GM23248 (cell line): ENCODE measurements at regions not wholly inside any gene's neighbourhood (a gene's known extent, or its start where the extent isn't known, plus 50 kb on each side); places are given as distances from the start of the nearest gene placed in this dataset.
"Not testable (repeated sequence)": the region's sequence is repeated elsewhere in the genome, so short reads cannot be mapped to it uniquely, and the experiment has no call there.

Source experiments
- DNase-seq: peaks from one replicate; pipeline ENCODE4 v3.0.0-alpha.2; 2015
- H2AFZ ChIP-seq: fragments of 200-600 bp; sonication (generic); 2 replicates; pipeline ENCODE4 v1.6.1; 2016; ENCODE audit warnings: antibody characterized with exemption
- H3F3A ChIP-seq: fragments of 200-600 bp; sonication (generic); 2 replicates; pipeline ENCODE4 v1.6.1; 2016; ENCODE audit warnings: mild to moderate bottlenecking, antibody characterized with exemption, mixed run types; ENCODE audit not compliant: insufficient read depth
- H3K27ac ChIP-seq: fragments of 200-600 bp; sonication (generic); 2 replicates; pipeline ENCODE4 v1.5.1; 2016; ENCODE audit warnings: mild to moderate bottlenecking
- H3K27me3 ChIP-seq: fragments of 200-600 bp; sonication (generic); replicated peaks from 2 replicates; pipeline ENCODE4 v1.6.1; 2016; ENCODE audit warnings: mild to moderate bottlenecking; ENCODE audit not compliant: insufficient read depth
- H3K36me3 ChIP-seq: fragments of 200-600 bp; sonication (generic); 2 replicates; pipeline ENCODE4 v1.6.1; 2016; ENCODE audit warnings: low read depth, mild to moderate bottlenecking
- H3K4me1 ChIP-seq: fragments of 200-600 bp; sonication (generic); 2 replicates; pipeline ENCODE4 v1.6.1; 2016; ENCODE audit warnings: mild to moderate bottlenecking; ENCODE audit not compliant: insufficient read depth
- H3K4me2 ChIP-seq: fragments of 200-600 bp; sonication (generic); one replicate; pipeline ENCODE4 v1.6.1; 2016; ENCODE audit warnings: mild to moderate bottlenecking; ENCODE audit not compliant: unreplicated experiment
- H3K4me3 ChIP-seq: fragments of 200-600 bp; sonication (generic); 2 replicates; pipeline ENCODE4 v1.5.1; 2016; ENCODE audit warnings: mild to moderate bottlenecking
- H3K79me2 ChIP-seq: fragments of 200-600 bp; sonication (generic); 2 replicates; pipeline ENCODE4 v1.6.1; 2016; ENCODE audit warnings: mild to moderate bottlenecking; ENCODE audit not compliant: insufficient read depth
- H3K9ac ChIP-seq: fragments of 200-600 bp; sonication (generic); 2 replicates; pipeline ENCODE4 v1.6.1; 2016; ENCODE audit warnings: mild to moderate bottlenecking
- H3K9me2 ChIP-seq: fragments of 200-600 bp; sonication (generic); 2 replicates; pipeline ENCODE4 v1.6.1; 2016; ENCODE audit warnings: mixed run types, mild to moderate bottlenecking, moderate library complexity; ENCODE audit not compliant: insufficient read depth
- H3K9me3 ChIP-seq: fragments of 200-600 bp; sonication (generic); one replicate; pipeline ENCODE4 v1.6.1; 2017; ENCODE audit warnings: low read depth
- H4K20me1 ChIP-seq: fragments of 200-600 bp; sonication (generic); 2 replicates; pipeline ENCODE4 v1.6.0; 2016; ENCODE audit not compliant: insufficient read depth
- WGBS, 2 experiments: methylation state at CpG; one replicate each; pipeline ENCODE4 v1.1.6; 2015 to 2017; ENCODE audit warnings: low lambda C conversion rate in 2 of 2, low coverage in 1 of 2; ENCODE audit errors: missing lambda C conversion rate in 2 of 2; 5-methylcytosine and 5-hydroxymethylcytosine counted together
- in situ Hi-C: fragments of 300-500 bp; cut with MboI; formaldehyde crosslinking; loops from 2 replicates; pipeline ENCODE4 v1.15.0; 2020

GRCh38 chr6:60384614-60385013 is 1901.4 kb downstream of the KHDRBS2 start:
- in situ Hi-C loops, H2AFZ ChIP-seq: not testable (repeated sequence)
- WGBS, 2 experiments, result 15 to 33% methylated on average over 6 of the region's 6 CpGs

DNA sequence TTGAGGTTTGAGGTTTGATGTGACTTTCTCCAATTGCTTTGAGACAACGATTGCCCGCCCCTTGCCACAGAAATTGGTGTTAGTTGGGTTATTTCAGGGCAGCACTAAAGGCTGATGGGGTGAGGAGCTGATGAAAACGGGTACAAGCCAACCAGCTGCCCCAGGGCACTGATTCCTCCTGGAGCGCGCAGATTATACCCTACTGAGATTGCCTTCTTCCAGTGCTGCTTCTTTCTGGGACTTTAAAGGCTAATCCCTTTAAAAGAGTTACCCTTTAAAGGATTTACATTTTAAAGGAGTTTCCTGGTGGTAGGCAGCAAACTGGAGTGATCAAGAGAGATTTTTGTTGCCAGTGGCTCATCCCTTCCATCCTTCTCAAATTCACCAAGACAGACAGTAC is 1903.3 kb downstream of the KHDRBS2 start:
- H2AFZ ChIP-seq, H3K9ac ChIP-seq, H3K9me2 ChIP-seq, H3K9me3 ChIP-seq, H3F3A ChIP-seq, H3K27me3 ChIP-seq, H3K4me2 ChIP-seq, H3K4me3 ChIP-seq, in situ Hi-C loops, DNase-seq, H3K79me2 ChIP-seq, H3K27ac ChIP-seq, H3K4me1 ChIP-seq, H4K20me1 ChIP-seq, H3K36me3 ChIP-seq: not testable (repeated sequence)
- WGBS, 2 experiments, result 18 to 35% methylated on average over 5 of the region's 5 CpGs

More at GRCh38 chr6:60384614-60385013, 1901.4 kb downstream of the KHDRBS2 start:
- not testable (repeated sequence) for H3K9me2 ChIP-seq, H4K20me1 ChIP-seq, H3K79me2 ChIP-seq, H3K9me3 ChIP-seq, H3K4me2 ChIP-seq, H3F3A ChIP-seq, H3K4me1 ChIP-seq, H3K27ac ChIP-seq, DNase-seq, H3K36me3 ChIP-seq, H3K27me3 ChIP-seq, H3K9ac ChIP-seq, H3K4me3 ChIP-seq

DNA sequence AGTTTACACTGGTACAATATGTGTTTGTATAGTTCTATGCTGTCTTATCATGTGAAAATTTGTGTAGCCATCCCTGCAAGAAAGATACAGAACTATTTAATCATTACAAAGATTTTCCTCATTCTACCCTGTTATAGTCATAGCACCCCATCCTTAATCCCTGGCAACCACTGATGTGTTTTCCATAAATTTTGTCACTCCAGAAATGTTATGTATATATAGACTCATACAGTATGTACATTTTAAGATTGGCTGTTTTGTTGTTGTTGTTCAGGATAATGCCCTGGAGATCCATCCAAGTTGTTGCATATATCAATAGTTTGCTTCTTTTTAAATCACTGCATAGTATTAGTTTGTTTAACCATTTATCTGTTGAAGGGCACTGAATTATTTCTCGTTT is 1911.9 kb downstream of the KHDRBS2 start:
- H3F3A ChIP-seq, H4K20me1 ChIP-seq, H3K9me2 ChIP-seq, H3K27ac ChIP-seq, H3K4me3 ChIP-seq, H3K4me1 ChIP-seq, in situ Hi-C loops, H3K4me2 ChIP-seq, H3K9me3 ChIP-seq, H3K36me3 ChIP-seq, DNase-seq, H3K79me2 ChIP-seq, H2AFZ ChIP-seq, H3K27me3 ChIP-seq, H3K9ac ChIP-seq: not testable (repeated sequence)
- WGBS, 2 experiments, result 0 to 3% methylated on average over 1 of the region's 1 CpG

GRCh38 chr6:60367800-60368199 is 1918.2 kb downstream of the KHDRBS2 start:
- H3K9me3 ChIP-seq, H3F3A ChIP-seq, in situ Hi-C loops, H3K27ac ChIP-seq, H2AFZ ChIP-seq, H3K79me2 ChIP-seq, H3K4me3 ChIP-seq, H3K4me1 ChIP-seq, H3K27me3 ChIP-seq, H3K36me3 ChIP-seq, H3K4me2 ChIP-seq, H3K9me2 ChIP-seq, H3K9ac ChIP-seq, H4K20me1 ChIP-seq: not testable (repeated sequence)
- 28 to 32% methylated on average over 5 of the region's 5 CpGs for WGBS, 2 experiments
- DNase-seq, result peak; percentile 30

- H3K4me3 ChIP-seq, H3K9me2 ChIP-seq, H4K20me1 ChIP-seq, H3K9me3 ChIP-seq, H3K27ac ChIP-seq, H3K36me3 ChIP-seq, H3K79me2 ChIP-seq, in situ Hi-C loops, H3K27me3 ChIP-seq, H3F3A ChIP-seq, H3K9ac ChIP-seq, DNase-seq, H2AFZ ChIP-seq, H3K4me2 ChIP-seq, H3K4me1 ChIP-seq: not testable (repeated sequence)
Observed at GRCh38 chr6:60365901-60366300, 1920.1 kb downstream of the KHDRBS2 start.

- H3K4me2 ChIP-seq, H3K27ac ChIP-seq, in situ Hi-C loops, H3K9me3 ChIP-seq, H3K9me2 ChIP-seq, H3K4me1 ChIP-seq, H4K20me1 ChIP-seq, H3K9ac ChIP-seq, DNase-seq, H3K36me3 ChIP-seq, H2AFZ ChIP-seq, H3K79me2 ChIP-seq, H3F3A ChIP-seq, H3K27me3 ChIP-seq, H3K4me3 ChIP-seq: not testable (repeated sequence)
Observed at GRCh38 chr6:60342411-60343008, 1943.5 kb downstream of the KHDRBS2 start.

- H3K79me2 ChIP-seq, H3K36me3 ChIP-seq, H3F3A ChIP-seq, in situ Hi-C loops, H3K4me1 ChIP-seq, DNase-seq, H4K20me1 ChIP-seq, H3K4me2 ChIP-seq, H3K9ac ChIP-seq, H3K9me3 ChIP-seq, H3K4me3 ChIP-seq, H3K9me2 ChIP-seq, H3K27me3 ChIP-seq, H3K27ac ChIP-seq, H2AFZ ChIP-seq: not testable (repeated sequence)
- WGBS, 2 experiments, result 50 to 76% methylated on average over 2 of the region's 2 CpGs
Observed at GRCh38 chr6:60338328-60339071, 1947.5 kb downstream of the KHDRBS2 start.

- H2AFZ ChIP-seq, H4K20me1 ChIP-seq, H3K79me2 ChIP-seq, H3K4me2 ChIP-seq, H3K36me3 ChIP-seq, H3K9me3 ChIP-seq, H3F3A ChIP-seq, in situ Hi-C loops, H3K9me2 ChIP-seq, H3K4me1 ChIP-seq, H3K4me3 ChIP-seq, H3K27ac ChIP-seq, DNase-seq, H3K9ac ChIP-seq, H3K27me3 ChIP-seq: not testable (repeated sequence)
- WGBS, 2 experiments, result 56 to 57% methylated on average over 2 of the region's 2 CpGs
Observed at GRCh38 chr6:60335124-60335523, 1950.9 kb downstream of the KHDRBS2 start.
